Panc1 (cell line): ENCODE measurements at regions not wholly inside any gene's neighbourhood (a gene's known extent, or its start where the extent isn't known, plus 50 kb on each side); places are given as distances from the start of the nearest gene placed in this dataset.

Source experiments
- ATAC-seq: fragments of 200-7000 bp; cut with Tn5 transposase; 2 replicates; pipeline ENCODE4 v1.9.1; 2020; ENCODE audit warnings: mild to moderate bottlenecking, moderate library complexity
- BruUV-seq: library from RNA; stranded (reverse); fragments of 400-500 nt; replicated peaks from 2 replicates; lab custom pipeline; 2021; lab: Mats Ljungman, UMichigan
- CTCF ChIA-PET: fragments of 300-600 bp; sonication (Branson Sonifier 250); formaldehyde crosslinking; loops from one replicate; lab custom pipeline; 2022; ENCODE audit warnings: antibody characterized with exemption; lab: Charles Lee
- POLR2A ChIA-PET: fragments of 300-600 bp; sonication (Branson Sonifier 250); formaldehyde crosslinking; loops from one replicate; lab custom pipeline; 2022; ENCODE audit warnings: antibody characterized with exemption; lab: Charles Lee
- DNase-seq: peaks from one replicate; pipeline ENCODE4 v3.0.0-alpha.2; 2010; ENCODE audit warnings: low read depth, low spot score
- H3K27ac ChIP-seq: 2 replicates; pipeline ENCODE4 v1.5.1; 2011; ENCODE audit warnings: mild to moderate bottlenecking, low read length, inconsistent platforms
- H3K27me3 ChIP-seq: fragments of 200-500 bp; sonication (Bioruptor generic); 2 replicates; pipeline ENCODE4 v1.6.0; 2014; ENCODE audit warnings: low read length, inconsistent platforms; ENCODE audit not compliant: control insufficient read depth, insufficient read depth
- H3K36me3 ChIP-seq: fragments of 200-500 bp; sonication (Bioruptor generic); 2 replicates; pipeline ENCODE4 v1.5.1; 2014; ENCODE audit warnings: inconsistent platforms, mild to moderate bottlenecking, low read length, moderate library complexity; ENCODE audit not compliant: control insufficient read depth, insufficient read depth
- H3K4me1 ChIP-seq: 2 replicates; pipeline ENCODE4 v1.5.1; 2011; ENCODE audit warnings: inconsistent platforms, mild to moderate bottlenecking, low read length, moderate library complexity; ENCODE audit not compliant: control insufficient read depth, insufficient read depth
- H3K4me3 ChIP-seq, 2 experiments: 2 replicates each; pipeline ENCODE4 v1.5.1; 2011 to 2012; ENCODE audit warnings: low read depth in 2 of 2, low read length in 2 of 2, mild to moderate bottlenecking in 2 of 2, inconsistent platforms in 1 of 2, moderate library complexity in 1 of 2
- H3K9me3 ChIP-seq: fragments of 200-500 bp; sonication (Bioruptor generic); 2 replicates; pipeline ENCODE4 v1.5.1; 2014; ENCODE audit warnings: low read depth, mild to moderate bottlenecking, inconsistent platforms, low read length, moderate library complexity; ENCODE audit not compliant: control insufficient read depth, insufficient read depth
- POLR2AphosphoS5 ChIP-seq: IDR thresholded peaks from 2 replicates; pipeline ENCODE4 v1.6.1; 2012; ENCODE audit warnings: mild to moderate bottlenecking, low read depth, low read length, moderate library complexity
- SIN3A ChIP-seq: IDR thresholded peaks from 2 replicates; pipeline ENCODE4 v1.6.1; 2012; ENCODE audit warnings: low read depth, mild to moderate bottlenecking, low read length, moderate library complexity, borderline replicate concordance; ENCODE audit not compliant: insufficient read depth
- TCF7L2 ChIP-seq: IDR thresholded peaks from 2 replicates; pipeline ENCODE4 v1.6.1; 2011; ENCODE audit warnings: mild to moderate bottlenecking, low read depth, low read length, inconsistent platforms
- in situ Hi-C: cut with HindIII; loops from 2 replicates; pipeline ENCODE4 v1.10.0; 2016; ENCODE audit warnings: low sequenced_read_pairs, low pct_unique_long_range_greater_than_20kb
- intact Hi-C: fragments of 100-400 bp; cut with micrococcal nuclease; formaldehyde crosslinking; loops from one replicate; pipeline ENCODE4 v1.10.0; 2022; ENCODE audit not compliant: unreplicated experiment
- TF ChIP-seq, protein P1 (sequence below): fragments of 450-650 bp; IDR thresholded peaks from 2 replicates; pipeline ENCODE4 v1.5.1; 2017; ENCODE audit warnings: mild to moderate bottlenecking
- TF ChIP-seq, protein P2 (sequence below), 2 experiments: IDR thresholded peaks; 2 replicates each; pipeline ENCODE4 v1.6.1; 2011 to 2012; ENCODE audit warnings: low read depth in 2 of 2, control low read depth in 1 of 2, low read length in 1 of 2, mild to moderate bottlenecking in 1 of 2, moderate library complexity in 1 of 2; ENCODE audit not compliant: insufficient read depth in 1 of 2

DNA sequence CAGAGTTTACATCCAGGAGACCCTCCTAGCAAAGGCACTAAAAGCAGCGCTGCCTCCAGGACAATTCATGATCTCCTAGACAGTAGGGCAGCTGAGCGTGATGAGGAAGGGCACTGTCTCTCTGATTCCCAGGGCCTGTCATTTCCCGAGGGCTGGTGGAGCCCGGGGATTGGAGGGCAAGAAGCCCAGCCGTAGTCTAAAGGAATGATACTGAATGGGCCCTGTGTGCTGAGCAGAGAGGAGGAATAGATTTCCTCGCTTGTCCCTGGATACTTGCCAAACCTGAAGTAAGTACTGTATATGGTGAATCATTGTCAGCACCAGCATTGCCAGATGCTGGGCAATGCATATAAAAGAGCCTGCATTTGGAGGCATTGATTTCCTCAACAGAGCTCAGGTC is 88.0 kb upstream of the SLITRK2 start:
- no peak for TF ChIP-seq TCF7L2
- TF ChIP-seq, protein P1, sequence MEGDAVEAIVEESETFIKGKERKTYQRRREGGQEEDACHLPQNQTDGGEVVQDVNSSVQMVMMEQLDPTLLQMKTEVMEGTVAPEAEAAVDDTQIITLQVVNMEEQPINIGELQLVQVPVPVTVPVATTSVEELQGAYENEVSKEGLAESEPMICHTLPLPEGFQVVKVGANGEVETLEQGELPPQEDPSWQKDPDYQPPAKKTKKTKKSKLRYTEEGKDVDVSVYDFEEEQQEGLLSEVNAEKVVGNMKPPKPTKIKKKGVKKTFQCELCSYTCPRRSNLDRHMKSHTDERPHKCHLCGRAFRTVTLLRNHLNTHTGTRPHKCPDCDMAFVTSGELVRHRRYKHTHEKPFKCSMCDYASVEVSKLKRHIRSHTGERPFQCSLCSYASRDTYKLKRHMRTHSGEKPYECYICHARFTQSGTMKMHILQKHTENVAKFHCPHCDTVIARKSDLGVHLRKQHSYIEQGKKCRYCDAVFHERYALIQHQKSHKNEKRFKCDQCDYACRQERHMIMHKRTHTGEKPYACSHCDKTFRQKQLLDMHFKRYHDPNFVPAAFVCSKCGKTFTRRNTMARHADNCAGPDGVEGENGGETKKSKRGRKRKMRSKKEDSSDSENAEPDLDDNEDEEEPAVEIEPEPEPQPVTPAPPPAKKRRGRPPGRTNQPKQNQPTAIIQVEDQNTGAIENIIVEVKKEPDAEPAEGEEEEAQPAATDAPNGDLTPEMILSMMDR, result no peak
- TF ChIP-seq, protein P2, sequence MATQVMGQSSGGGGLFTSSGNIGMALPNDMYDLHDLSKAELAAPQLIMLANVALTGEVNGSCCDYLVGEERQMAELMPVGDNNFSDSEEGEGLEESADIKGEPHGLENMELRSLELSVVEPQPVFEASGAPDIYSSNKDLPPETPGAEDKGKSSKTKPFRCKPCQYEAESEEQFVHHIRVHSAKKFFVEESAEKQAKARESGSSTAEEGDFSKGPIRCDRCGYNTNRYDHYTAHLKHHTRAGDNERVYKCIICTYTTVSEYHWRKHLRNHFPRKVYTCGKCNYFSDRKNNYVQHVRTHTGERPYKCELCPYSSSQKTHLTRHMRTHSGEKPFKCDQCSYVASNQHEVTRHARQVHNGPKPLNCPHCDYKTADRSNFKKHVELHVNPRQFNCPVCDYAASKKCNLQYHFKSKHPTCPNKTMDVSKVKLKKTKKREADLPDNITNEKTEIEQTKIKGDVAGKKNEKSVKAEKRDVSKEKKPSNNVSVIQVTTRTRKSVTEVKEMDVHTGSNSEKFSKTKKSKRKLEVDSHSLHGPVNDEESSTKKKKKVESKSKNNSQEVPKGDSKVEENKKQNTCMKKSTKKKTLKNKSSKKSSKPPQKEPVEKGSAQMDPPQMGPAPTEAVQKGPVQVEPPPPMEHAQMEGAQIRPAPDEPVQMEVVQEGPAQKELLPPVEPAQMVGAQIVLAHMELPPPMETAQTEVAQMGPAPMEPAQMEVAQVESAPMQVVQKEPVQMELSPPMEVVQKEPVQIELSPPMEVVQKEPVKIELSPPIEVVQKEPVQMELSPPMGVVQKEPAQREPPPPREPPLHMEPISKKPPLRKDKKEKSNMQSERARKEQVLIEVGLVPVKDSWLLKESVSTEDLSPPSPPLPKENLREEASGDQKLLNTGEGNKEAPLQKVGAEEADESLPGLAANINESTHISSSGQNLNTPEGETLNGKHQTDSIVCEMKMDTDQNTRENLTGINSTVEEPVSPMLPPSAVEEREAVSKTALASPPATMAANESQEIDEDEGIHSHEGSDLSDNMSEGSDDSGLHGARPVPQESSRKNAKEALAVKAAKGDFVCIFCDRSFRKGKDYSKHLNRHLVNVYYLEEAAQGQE (IDR thresholded peaks at IDR 0.05; ENCODE audit: insufficient read depth in 1 of 2, low read depth in 2 of 2, low read length in 1 of 2), result no peak
- no peak for TF ChIP-seq POLR2AphosphoS5
- no peak for TF ChIP-seq SIN3A
- intact Hi-C loops (no loop called here), in situ Hi-C loops (no loop called here)
- CTCF ChIA-PET, result no interaction called here
- ATAC-seq, result no peak
- Histone ChIP-seq H3K4me3 (no peak overlapping the region), H3K4me1 (no peaks in the 10 kb centered on the region), H3K36me3 (no peaks in the 10 kb centered on the region), H3K27ac (no peak overlapping the region), H3K9me3 (no peaks in the 10 kb centered on the region; the same call in 1 of the 2 replicates), H3K27me3 (no peaks in the 10 kb centered on the region)
- POLR2A ChIA-PET, result no interaction called here
- no TSS peak for BruUV-seq
- no peak for DNase-seq

DNA sequence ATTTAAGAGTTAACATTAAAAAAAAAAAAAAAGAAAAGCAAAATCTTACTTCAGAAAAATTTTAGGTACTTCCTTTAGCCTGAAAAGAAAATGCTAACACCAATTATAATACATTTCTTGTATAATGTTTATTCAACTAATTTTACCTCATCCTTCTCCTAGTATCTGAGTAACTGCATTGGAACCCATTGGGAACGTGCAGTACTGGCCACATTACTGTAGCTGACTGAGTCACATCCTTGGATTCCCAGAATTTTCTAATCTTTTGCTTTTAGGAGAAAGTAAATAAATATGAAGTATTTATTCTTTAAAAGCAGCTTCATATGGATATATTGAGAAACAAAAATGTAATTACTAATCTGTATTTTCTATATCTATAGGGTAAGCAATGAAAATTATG is 82.6 kb upstream of the SLITRK2 start:
- in situ Hi-C loops, result no loop called here
- H3K9me3 ChIP-seq, result no peaks in the 10 kb centered on the region; the same call in 1 of the 2 replicates
- BruUV-seq, result no TSS peak
- POLR2A ChIA-PET, result no interaction called here
- no peak overlapping the region for H3K27ac ChIP-seq
- H3K4me1 ChIP-seq, result no peaks in the 10 kb centered on the region
- no peak for DNase-seq
- no peak overlapping the region for H3K4me3 ChIP-seq
- no peaks in the 10 kb centered on the region for H3K36me3 ChIP-seq
- H3K27me3 ChIP-seq, result no peaks in the 10 kb centered on the region
- no peak for TF ChIP-seq SIN3A
- TF ChIP-seq POLR2AphosphoS5, result no peak
- TF ChIP-seq TCF7L2, result no peak
- TF ChIP-seq, protein P1, result no peak
- TF ChIP-seq, protein P2 (IDR thresholded peaks at IDR 0.05; ENCODE audit: insufficient read depth in 1 of 2, low read depth in 2 of 2, low read length in 1 of 2), result no peak
- no peak for ATAC-seq
- CTCF ChIA-PET, result no interaction called here
- intact Hi-C loops, result no loop called here
